ENCODE measurements at regions not wholly inside any gene's neighbourhood (a gene's known extent, or its start where the extent isn't known, plus 50 kb on each side); places are given as distances from the start of the nearest gene placed in this dataset.

- no peaks in the 10 kb centered on the region for H3K36me3 ChIP-seq
- H3K9me3 ChIP-seq, result no peaks in the 10 kb centered on the region
- H3K27ac ChIP-seq, result no peak overlapping the region
- no peaks in the 10 kb centered on the region for H3K4me1 ChIP-seq
- H3K4me3 ChIP-seq (replicated peaks in 1 of 3), result no peak overlapping the region
- no peak for DNase-seq
- intact Hi-C loops (cut with DNase I), result no loop called here
- 84 to 94% methylated on average over 2 of the region's 2 CpGs for WGBS, 2 donors
- no peaks in the 10 kb centered on the region for H3K27me3 ChIP-seq
- no peak for TF ChIP-seq CTCF (IDR thresholded peaks at IDR 0.05)
- no peak for TF ChIP-seq POLR2A (IDR thresholded peaks at IDR 0.05)
Observed at GRCh38 chr5:167243463-167243862, 1048.0 kb upstream of the WWC1 start.

- 46 to 48% methylated on average over 4 of the region's 4 CpGs for WGBS, 2 donors
- Histone ChIP-seq H3K4me1 (no peaks in the 10 kb centered on the region), H3K27ac (no peak overlapping the region), H3K4me3 (replicated peaks in 1 of 3) (no peak overlapping the region), H3K27me3 (no peaks in the 10 kb centered on the region), H3K9me3 (no peaks in the 10 kb centered on the region), H3K36me3 (no peaks in the 10 kb centered on the region)
- DNase-seq, result no peak
- intact Hi-C loops (cut with DNase I), result no loop called here
- TF ChIP-seq POLR2A (IDR thresholded peaks at IDR 0.05) (no peak), CTCF (IDR thresholded peaks at IDR 0.05) (peak in 3 of 6 experiments; percentile 17 to 20 (median 18))
Observed at GRCh38 chr5:167244583-167244982, 1046.9 kb upstream of the WWC1 start.

GRCh38 chr5:167245868-167246267, 1045.6 kb upstream of the WWC1 start:
- TF ChIP-seq POLR2A (IDR thresholded peaks at IDR 0.05) (no peak), CTCF (IDR thresholded peaks at IDR 0.05) (no peak)
- Histone ChIP-seq H3K4me3 (replicated peaks in 1 of 3) (no peak overlapping the region), H3K27ac (no peak overlapping the region), H3K4me1 (no peaks in the 10 kb centered on the region), H3K9me3 (no peaks in the 10 kb centered on the region), H3K27me3 (no peaks in the 10 kb centered on the region), H3K36me3 (no peaks in the 10 kb centered on the region)
- 75 to 80% methylated on average over 1 of the region's 1 CpG for WGBS, 2 donors
- DNase-seq, result no peak
- intact Hi-C loops (cut with DNase I), result no loop called here

GRCh38 chr5:167247816-167248215, 1043.6 kb upstream of the WWC1 start:
- intact Hi-C loops (cut with DNase I), result no loop called here
- H3K36me3 ChIP-seq, result no peaks in the 10 kb centered on the region
- no peak overlapping the region for H3K27ac ChIP-seq
- DNase-seq, result no peak
- H3K4me3 ChIP-seq (replicated peaks in 1 of 3), result no peak overlapping the region
- H3K9me3 ChIP-seq, result no peaks in the 10 kb centered on the region
- WGBS, 2 donors, result 87 to 95% methylated on average over 4 of the region's 4 CpGs
- H3K4me1 ChIP-seq, result no peaks in the 10 kb centered on the region
- no peaks in the 10 kb centered on the region for H3K27me3 ChIP-seq
- TF ChIP-seq POLR2A (IDR thresholded peaks at IDR 0.05) (no peak), CTCF (IDR thresholded peaks at IDR 0.05) (no peak)

- intact Hi-C loops (cut with DNase I), result no loop called here
- 79 to 87% methylated on average over 11 of the region's 11 CpGs for WGBS, 2 donors
- H3K27me3 ChIP-seq, result no peaks in the 10 kb centered on the region
- DNase-seq, result no peak
- no peak for TF ChIP-seq POLR2A (IDR thresholded peaks at IDR 0.05)
- H3K36me3 ChIP-seq, result no peaks in the 10 kb centered on the region
- no peaks in the 10 kb centered on the region for H3K9me3 ChIP-seq
- no peaks in the 10 kb centered on the region for H3K4me1 ChIP-seq
- no peak overlapping the region for H3K4me3 ChIP-seq (replicated peaks in 1 of 3)
- no peak overlapping the region for H3K27ac ChIP-seq
Observed at GRCh38 chr5:167248257-167248656, 1043.2 kb upstream of the WWC1 start.

GRCh38 chr5:167250996-167251395, 1040.4 kb upstream of the WWC1 start:
- 90 to 92% methylated on average over 4 of the region's 4 CpGs for WGBS, 2 donors
- no peak for DNase-seq
- intact Hi-C loops (cut with DNase I), result no loop called here
- TF ChIP-seq POLR2A (IDR thresholded peaks at IDR 0.05), result no peak
- no peaks in the 10 kb centered on the region for H3K4me1 ChIP-seq
- H3K4me3 ChIP-seq (replicated peaks in 1 of 3), result no peak overlapping the region
- H3K27ac ChIP-seq, result no peak overlapping the region
- no peaks in the 10 kb centered on the region for H3K9me3 ChIP-seq
- H3K27me3 ChIP-seq, result no peaks in the 10 kb centered on the region
- H3K36me3 ChIP-seq, result no peaks in the 10 kb centered on the region

Measured in thyroid gland (tissue), 4 donors.